ENCODE measurements at regions not wholly inside any gene's neighbourhood (a gene's known extent, or its start where the extent isn't known, plus 50 kb on each side); places are given as distances from the start of the nearest gene placed in this dataset.

DNA sequence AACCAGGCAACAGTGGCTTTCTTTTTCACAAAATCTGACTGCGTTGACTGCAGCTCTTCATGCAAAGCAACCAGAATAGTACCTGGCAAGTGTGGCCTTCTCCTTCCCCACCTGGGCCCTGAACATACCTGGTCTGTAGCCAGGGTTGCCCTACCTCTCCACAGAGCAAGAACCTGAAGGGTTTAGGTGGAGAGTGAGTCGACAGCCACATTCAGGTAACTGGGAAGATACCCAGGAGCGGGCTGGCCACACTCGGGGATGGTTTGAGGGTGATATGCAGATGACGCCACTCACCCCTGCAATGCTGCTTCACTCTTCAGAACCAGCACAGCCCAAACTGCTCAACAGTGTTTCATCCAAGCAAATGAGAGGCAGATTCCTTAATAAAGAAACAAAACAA, 117.3 kb downstream of the TTC32 start:
- TF ChIP-seq, protein P1, sequence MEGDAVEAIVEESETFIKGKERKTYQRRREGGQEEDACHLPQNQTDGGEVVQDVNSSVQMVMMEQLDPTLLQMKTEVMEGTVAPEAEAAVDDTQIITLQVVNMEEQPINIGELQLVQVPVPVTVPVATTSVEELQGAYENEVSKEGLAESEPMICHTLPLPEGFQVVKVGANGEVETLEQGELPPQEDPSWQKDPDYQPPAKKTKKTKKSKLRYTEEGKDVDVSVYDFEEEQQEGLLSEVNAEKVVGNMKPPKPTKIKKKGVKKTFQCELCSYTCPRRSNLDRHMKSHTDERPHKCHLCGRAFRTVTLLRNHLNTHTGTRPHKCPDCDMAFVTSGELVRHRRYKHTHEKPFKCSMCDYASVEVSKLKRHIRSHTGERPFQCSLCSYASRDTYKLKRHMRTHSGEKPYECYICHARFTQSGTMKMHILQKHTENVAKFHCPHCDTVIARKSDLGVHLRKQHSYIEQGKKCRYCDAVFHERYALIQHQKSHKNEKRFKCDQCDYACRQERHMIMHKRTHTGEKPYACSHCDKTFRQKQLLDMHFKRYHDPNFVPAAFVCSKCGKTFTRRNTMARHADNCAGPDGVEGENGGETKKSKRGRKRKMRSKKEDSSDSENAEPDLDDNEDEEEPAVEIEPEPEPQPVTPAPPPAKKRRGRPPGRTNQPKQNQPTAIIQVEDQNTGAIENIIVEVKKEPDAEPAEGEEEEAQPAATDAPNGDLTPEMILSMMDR (IDR thresholded peaks at IDR 0.05) = no peak
- DNase-seq = no peak
- H3K4me3 ChIP-seq = no peak overlapping the region
- ATAC-seq = no peak
- no peaks in the 10 kb centered on the region for H3K4me1 ChIP-seq
- intact Hi-C loops (cut with DNase I) = no loop called here
- H3K27ac ChIP-seq = no peak overlapping the region
- H3K27me3 ChIP-seq (ENCODE audit: low read depth) = no peaks in the 10 kb centered on the region
- H3K36me3 ChIP-seq = no peaks in the 10 kb centered on the region
- H3K9me3 ChIP-seq = no peaks in the 10 kb centered on the region

DNA sequence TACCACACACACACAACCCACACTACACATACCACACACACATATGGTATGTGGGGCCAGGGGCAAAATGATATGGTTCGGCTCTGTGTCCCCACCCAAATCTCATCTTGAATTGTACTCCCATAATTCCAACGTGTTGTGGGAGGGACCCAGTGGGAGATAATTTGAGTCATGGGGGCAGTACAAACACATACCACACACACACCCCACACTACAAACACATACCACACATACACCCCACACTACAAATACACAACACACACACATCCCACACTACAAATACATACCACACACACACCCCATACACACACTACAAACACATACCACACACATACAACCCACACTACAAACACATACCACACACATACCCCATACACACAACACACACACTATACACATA, 117.8 kb downstream of the TTC32 start:
- TF ChIP-seq, protein P1 (IDR thresholded peaks at IDR 0.05) = no peak
- H3K4me1 ChIP-seq = no peaks in the 10 kb centered on the region
- no peak for DNase-seq
- H3K27ac ChIP-seq = no peak overlapping the region
- H3K27me3 ChIP-seq (ENCODE audit: low read depth) = no peaks in the 10 kb centered on the region
- H3K9me3 ChIP-seq = no peaks in the 10 kb centered on the region
- intact Hi-C loops (cut with DNase I) = no loop called here
- ATAC-seq = no peak
- H3K36me3 ChIP-seq = no peaks in the 10 kb centered on the region
- no peak overlapping the region for H3K4me3 ChIP-seq

DNA sequence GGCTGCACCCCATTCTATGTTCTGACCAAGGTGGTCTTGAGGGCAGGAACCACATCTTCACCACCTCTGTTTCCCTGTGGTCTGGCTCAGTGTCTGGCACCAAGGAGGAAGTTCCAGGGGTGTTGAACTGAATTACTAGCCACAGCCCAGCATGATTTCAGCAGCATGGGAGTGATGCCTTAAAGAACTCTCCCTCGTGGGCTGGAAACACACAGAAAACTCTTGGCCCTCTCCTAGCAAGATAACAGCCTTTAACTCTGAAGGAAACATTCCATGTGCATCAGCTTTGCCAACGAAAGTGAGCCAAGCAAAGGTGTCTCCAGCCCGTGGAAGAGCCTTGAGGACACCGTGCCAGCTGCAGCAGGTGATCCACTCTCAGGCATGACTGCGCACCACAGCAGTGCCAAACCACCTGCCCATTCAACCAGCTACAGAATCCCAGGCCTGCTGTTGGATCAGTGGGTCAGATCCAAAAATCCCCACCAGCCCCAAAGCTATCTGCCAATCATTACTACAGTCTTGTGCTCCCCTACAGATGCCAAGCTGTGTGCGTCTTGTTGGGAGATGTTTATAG, 124.8 kb downstream of the TTC32 start:
- H3K36me3 ChIP-seq = no peaks in the 10 kb centered on the region
- TF ChIP-seq, protein P1 (IDR thresholded peaks at IDR 0.05) = no peak
- no peak for DNase-seq
- no peak for ATAC-seq
- intact Hi-C loops (cut with DNase I) = no loop called here
- no peak overlapping the region for H3K4me3 ChIP-seq
- no peak overlapping the region for H3K27ac ChIP-seq
- no peaks in the 10 kb centered on the region for H3K9me3 ChIP-seq
- no peaks in the 10 kb centered on the region for H3K27me3 ChIP-seq (ENCODE audit: low read depth)
- no peaks in the 10 kb centered on the region for H3K4me1 ChIP-seq

DNA sequence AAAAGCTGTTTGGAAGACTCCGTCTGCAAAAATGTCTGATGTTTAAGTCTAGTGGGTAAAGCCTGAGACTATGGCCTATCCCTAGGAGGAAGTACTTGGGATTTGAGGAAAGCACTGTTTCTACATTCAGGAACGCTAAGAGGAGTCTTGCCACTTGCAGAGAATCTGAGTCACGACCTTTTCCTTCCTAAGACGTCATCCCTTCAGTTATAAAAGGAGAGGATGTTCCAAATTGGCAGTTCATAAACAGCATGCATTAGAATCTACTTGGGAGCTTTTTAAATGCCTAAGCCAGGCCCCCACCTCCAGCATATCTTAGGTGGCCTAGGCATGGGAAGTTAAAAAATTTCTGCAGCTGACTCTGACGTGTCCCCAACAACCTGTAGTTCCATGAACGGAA, 125.9 kb downstream of the TTC32 start:
- DNase-seq = no peak
- Histone ChIP-seq H3K4me3 (no peak overlapping the region), H3K27ac (no peak overlapping the region), H3K4me1 (no peaks in the 10 kb centered on the region), H3K9me3 (no peaks in the 10 kb centered on the region), H3K27me3 (ENCODE audit: low read depth) (no peaks in the 10 kb centered on the region), H3K36me3 (no peaks in the 10 kb centered on the region)
- TF ChIP-seq, protein P1 (IDR thresholded peaks at IDR 0.05) = no peak
- intact Hi-C loops (cut with DNase I) = no loop called here
- ATAC-seq = no peak

DNA sequence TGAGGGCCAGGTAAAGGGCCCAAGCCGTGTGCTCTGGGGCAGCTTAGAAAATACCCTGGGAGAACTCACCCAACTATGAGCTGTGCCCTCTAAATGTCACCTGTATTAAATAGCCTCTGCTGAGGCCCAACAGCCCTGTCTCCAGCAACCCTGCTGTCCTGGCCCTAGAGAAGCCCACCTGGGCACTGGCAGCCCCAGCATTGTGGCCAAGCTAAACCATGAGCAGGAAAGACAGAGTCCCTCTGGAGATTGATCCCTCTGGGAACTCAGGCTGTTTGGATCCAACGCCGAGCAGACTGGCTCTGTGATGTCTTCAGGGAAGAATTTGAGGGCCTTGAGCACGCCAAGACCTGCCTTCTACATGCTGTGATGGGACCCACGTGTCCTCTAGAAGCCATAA, 126.5 kb downstream of the TTC32 start:
- intact Hi-C loops (cut with DNase I) = no loop called here
- H3K4me1 ChIP-seq = no peaks in the 10 kb centered on the region
- H3K27ac ChIP-seq = no peak overlapping the region
- no peak for DNase-seq
- TF ChIP-seq, protein P1 (IDR thresholded peaks at IDR 0.05) = no peak
- ATAC-seq = no peak
- no peaks in the 10 kb centered on the region for H3K36me3 ChIP-seq
- no peak overlapping the region for H3K4me3 ChIP-seq
- no peaks in the 10 kb centered on the region for H3K27me3 ChIP-seq (ENCODE audit: low read depth)
- no peaks in the 10 kb centered on the region for H3K9me3 ChIP-seq

DNA sequence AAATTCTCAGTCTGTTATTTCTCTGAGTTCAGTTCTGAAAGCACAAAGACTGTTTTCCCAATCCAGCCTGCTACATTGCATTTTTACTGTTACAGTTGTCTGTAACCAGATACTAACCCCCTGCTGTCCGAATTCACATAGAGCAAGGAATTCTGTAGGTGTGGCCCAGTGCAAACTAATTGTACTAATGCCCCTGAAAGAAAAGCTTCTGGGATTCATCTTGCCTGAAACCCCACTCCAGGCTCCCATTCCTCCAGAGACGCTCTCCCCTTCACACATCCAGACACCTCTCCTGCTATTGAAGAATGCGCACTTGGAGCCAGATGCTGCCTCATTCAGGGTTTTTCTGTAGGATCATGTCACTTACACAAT, 127.0 kb downstream of the TTC32 start:
- DNase-seq = no peak
- no peaks in the 10 kb centered on the region for H3K36me3 ChIP-seq
- TF ChIP-seq, protein P1 (IDR thresholded peaks at IDR 0.05) = no peak
- no peaks in the 10 kb centered on the region for H3K27me3 ChIP-seq (ENCODE audit: low read depth)
- H3K9me3 ChIP-seq = no peaks in the 10 kb centered on the region
- ATAC-seq = no peak
- no peak overlapping the region for H3K4me3 ChIP-seq
- intact Hi-C loops (cut with DNase I) = no loop called here
- no peak overlapping the region for H3K27ac ChIP-seq
- H3K4me1 ChIP-seq = no peaks in the 10 kb centered on the region
